Activated CD8-positive, alpha-beta memory T cell treated with anti-CD3 and anti-CD28 coated beads, Interleukin-2, amount 50 U/mL, for 1 hour (primary cell): ENCODE measurements at regions not wholly inside any gene's neighbourhood (a gene's known extent, or its start where the extent isn't known, plus 50 kb on each side); places are given as distances from the start of the nearest gene placed in this dataset.

Experiments used
- DNase-seq: peaks from one replicate; pipeline ENCODE4 v3.0.0-alpha.2; 2020; ENCODE audit errors: extremely low read depth

- no peak for DNase-seq
These were observed 438.8 kb upstream of the B3GALT2 start for GRCh38 chr1:193625255-193625654.

GRCh38 chr1:193619911-193620310 is 433.5 kb upstream of the B3GALT2 start:
- no peak for DNase-seq

- DNase-seq, result no peak
These were observed 428.4 kb upstream of the B3GALT2 start for GRCh38 chr1:193614817-193615216.

- no peak for DNase-seq
These were observed 427.9 kb upstream of the B3GALT2 start for GRCh38 chr1:193614275-193614674.

DNA sequence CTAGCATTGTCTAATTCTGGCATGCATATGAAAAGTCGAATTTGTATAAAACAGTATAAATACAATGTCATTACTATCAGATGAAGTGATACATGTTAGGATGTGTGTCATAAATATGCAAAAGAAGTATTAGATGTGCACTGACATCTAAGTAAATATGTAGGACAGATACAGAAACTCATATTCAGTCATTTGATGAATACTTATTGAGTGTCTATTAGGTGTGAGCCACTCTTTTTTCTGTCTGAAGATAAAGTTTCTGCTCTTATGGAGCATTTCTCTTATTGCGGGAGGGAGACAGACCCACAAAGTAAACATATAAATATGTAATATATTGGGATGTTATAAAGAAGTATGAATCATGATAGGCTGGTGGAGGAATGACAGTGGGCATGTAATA is 426.6 kb upstream of the B3GALT2 start:
- DNase-seq, result no peak

- no peak for DNase-seq
These were observed 423.2 kb upstream of the B3GALT2 start for GRCh38 chr1:193609592-193609991.

DNA sequence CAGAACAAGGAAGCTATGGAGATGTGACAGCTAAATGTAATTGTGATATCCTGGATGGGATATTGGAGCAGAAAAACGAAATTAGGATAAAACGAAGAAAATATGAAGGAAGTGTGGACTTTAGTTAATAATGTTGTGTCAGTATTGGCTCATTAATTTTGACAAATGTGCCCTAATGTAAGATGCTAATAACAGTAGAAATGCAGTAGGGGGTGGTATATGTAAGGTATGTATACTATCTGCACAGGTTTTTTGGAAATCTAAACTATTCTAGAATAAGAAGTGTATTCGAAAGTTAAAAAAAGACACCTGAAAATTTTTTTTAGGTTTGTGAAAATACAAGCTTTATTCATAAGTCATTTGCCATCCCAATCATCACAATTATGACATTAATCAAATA is 421.4 kb upstream of the B3GALT2 start:
- DNase-seq, result no peak

GRCh38 chr1:193606035-193606434 is 419.6 kb upstream of the B3GALT2 start:
- DNase-seq, result no peak

GRCh38 chr1:193602705-193603104 is 416.3 kb upstream of the B3GALT2 start:
- no peak for DNase-seq

- DNase-seq, result no peak
These were observed 406.9 kb upstream of the B3GALT2 start for GRCh38 chr1:193593147-193593885.

DNA sequence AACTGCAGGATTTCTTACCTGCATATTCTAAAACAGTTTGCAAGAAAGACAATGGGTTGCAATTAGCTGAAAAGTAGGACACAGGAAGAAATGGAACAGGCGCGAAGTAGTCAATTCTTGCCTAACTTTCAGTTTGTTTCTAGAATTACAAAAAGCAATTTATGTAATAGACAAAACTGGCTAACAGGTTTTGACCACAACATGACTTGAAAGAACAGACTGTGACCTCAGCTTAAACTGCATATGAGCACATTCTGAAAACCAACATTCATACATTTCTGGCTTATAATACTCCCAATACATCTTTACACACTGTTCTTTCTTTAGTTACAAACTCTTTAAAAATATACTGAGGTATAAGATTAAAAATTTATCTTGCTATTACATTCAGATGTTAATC is 405.9 kb upstream of the B3GALT2 start:
- DNase-seq, result no peak

GRCh38 chr1:193590102-193590501 is 403.7 kb upstream of the B3GALT2 start:
- no peak for DNase-seq

DNA sequence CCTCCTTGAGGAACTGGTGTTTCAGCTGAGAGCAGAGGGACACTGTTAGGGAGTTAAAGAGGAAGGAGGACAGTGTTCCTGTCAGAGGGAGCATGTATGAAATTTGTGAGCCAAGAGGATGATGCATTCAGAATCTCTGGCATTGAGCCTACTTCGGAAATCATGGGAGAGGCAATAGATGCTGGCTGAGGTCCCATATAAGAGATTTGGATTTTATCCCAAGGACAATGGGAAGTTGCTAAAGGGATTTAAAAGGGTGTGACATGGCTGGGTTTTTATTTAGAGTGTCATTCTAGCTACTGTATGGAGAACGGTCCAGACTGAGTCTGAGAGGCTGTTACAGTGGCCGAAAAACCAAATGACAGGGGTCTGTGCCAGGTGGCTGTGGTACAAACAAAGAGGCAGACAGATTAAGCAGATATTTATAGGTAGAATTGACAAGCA is 403.2 kb upstream of the B3GALT2 start:
- DNase-seq, result no peak

DNA sequence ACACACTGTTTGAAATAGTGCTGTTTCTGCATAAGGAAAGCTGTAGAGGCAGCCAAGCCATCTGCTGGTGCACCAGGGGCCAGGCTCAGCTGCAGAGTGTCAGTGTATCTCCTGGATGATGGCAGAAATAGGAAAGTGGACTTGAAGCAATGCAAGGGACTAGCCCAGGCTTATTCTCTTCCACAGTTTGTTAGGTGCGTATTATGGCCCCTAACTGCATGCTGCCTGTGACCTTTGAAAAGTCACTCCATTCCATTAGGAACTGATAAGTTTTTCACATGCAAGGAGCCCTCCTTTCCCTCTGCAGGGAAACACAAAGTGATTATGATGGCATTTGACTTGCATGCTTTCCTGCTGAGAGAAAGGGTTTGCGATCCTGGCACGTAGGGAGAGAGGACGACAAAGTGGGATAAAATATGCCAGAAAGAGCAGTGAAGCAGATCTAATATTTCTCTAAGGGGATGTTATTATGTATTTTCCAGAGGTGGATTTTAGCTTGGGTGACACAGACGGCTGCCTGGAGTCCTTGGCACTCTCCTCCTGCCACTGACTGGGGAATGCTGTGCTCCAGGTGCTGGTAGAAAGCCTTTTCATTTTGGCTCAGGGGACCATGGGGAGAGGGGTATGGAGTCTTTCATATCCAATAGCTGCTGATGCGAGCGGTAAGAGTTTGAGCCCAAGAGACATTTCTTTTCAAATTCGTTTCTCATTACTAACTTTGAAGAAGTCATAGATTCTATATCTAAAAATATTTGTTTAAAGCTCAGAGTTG is 402.1 kb upstream of the B3GALT2 start:
- no peak for DNase-seq

- no peak for DNase-seq
These were observed 398.4 kb upstream of the B3GALT2 start for GRCh38 chr1:193584731-193585239.

DNA sequence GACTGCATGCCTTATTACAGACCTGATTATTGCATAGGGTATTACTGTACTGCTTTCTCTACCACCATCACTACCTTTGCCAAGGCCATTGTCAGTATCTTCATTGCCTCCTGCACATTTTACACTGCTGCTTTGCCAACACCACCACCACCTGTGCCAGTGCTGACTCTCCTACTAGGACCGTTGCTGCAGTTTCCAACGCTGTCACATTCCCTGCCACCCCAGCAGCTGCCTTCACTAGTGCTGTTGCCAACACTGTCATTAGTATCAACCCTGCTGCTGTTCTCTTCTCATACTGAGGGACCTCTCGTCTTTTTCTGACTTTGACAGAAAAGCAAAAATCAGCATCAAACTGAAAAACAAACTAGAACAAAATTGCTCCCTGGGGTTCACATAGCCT is 394.9 kb upstream of the B3GALT2 start:
- no peak for DNase-seq

DNA sequence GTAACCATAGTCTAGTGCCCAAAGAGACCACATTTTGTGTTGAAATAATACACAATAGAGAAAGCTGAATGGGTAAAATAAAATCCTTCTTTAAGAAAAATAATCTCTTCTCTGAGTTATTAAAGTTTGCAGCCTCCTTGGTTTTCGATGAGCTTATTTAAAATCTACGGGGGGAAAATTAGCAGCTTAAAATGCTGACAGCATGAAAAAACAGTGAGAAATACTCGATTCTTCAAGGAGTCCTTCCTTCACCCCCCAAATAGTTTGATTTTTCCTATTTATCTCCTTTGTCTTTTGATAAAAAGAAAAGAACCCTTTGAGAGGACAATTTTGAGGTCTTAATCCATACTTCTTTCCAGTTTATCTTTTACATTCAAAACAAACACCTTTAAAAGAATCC is 394.0 kb upstream of the B3GALT2 start:
- no peak for DNase-seq

DNA sequence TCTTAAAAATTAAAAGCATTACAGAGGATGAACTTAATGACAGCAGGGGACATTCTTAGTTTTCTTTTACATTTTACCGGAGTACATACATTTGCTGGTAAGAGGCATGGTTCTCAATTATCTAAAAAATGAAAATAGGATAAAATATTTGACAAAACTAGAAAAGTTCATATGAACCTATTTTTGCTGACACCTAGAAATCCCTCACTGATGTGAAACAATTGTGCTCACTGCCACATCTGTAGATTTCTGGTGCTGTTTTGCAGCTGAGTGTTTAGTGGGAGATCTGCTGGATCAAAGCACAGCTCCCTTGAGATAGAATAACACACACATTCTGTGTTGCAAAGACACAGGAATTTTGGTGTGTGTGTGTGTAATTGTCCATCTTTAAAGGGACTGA is 392.9 kb upstream of the B3GALT2 start:
- DNase-seq, result no peak

- DNase-seq, result no peak
These were observed 388.5 kb upstream of the B3GALT2 start for GRCh38 chr1:193574913-193575312.

GRCh38 chr1:193569983-193570269 is 383.5 kb upstream of the B3GALT2 start:
- DNase-seq, result no peak

DNA sequence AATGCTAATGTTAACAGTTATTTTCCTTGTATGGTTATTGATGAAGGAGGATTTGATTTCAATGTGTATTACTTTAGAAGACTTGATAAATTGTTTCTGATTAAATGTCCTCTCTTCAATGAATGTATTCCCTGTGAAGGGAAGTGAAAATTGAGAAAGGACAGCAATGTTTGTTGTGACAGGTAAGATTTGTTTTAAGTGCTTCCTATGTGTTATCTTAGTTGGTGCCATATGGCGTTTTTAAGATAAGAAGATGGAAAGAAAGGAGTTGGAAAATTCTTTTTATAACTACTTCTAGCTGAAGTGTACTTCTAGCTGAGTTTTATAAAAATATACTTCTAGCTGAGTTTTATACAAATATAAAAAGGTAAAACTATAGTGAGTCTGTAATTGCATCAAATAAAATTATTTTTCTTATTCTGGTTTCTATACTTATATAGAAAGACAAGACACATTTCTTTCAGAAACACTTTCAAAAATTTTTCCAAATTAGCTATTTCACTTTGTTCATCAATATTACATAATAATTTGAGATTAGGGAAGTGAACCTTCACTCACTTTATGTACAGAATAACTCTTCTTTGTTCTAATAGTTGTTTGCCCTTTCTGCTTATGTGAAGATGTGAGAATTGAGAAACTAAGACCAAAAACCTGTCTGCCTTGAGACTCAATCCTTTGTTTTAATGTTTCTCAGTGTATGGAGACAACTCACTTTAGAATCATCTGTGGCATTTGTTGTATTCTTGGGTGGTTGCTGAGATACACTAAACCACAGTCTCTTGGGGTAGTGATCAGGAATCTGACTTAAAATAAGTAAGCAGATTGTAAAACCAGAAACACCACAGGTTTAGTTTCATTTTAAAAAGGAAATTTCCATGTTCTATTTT is 382.9 kb upstream of the B3GALT2 start:
- DNase-seq, result no peak

DNA sequence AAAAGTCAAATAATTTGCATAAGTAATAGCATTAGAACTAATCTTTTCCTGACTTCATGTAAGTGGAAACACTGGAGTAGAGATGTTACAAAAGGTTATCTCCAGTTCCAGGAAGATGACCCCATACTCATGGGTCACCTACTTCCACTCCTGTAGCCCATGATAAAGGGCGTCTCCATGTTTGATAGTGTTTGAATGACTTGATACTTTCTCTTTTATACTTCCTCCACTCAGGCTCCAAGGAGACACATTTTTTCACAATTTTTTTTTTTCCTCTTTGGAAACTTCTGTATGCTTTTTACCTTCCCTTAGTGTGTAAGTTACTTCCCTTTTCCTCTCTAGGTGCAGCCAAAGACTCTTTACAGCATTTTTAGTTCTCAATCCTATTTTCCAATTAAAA is 382.1 kb upstream of the B3GALT2 start:
- DNase-seq, result no peak
